Activated CD4-positive, alpha-beta T cell treated with anti-CD3 and anti-CD28 coated beads for 36 hours (primary cell): ENCODE measurements at regions not wholly inside any gene's neighbourhood (a gene's known extent, or its start where the extent isn't known, plus 50 kb on each side); places are given as distances from the start of the nearest gene placed in this dataset.

Source experiments
- ATAC-seq: fragments of 200-7000 bp; cut with Tn5 transposase; one replicate; pipeline ENCODE4 v1.10.0; 2021; ENCODE audit warnings: mild to moderate bottlenecking, moderate library complexity
- CTCF ChIA-PET: fragments of 350-600 bp; sonication (Branson Sonifier 250); formaldehyde crosslinking; loops from one replicate; lab custom pipeline; 2021; ENCODE audit warnings: antibody characterized with exemption; lab: Charles Lee
- POLR2A ChIA-PET: fragments of 350-600 bp; sonication (Branson Sonifier 250); formaldehyde crosslinking; loops from one replicate; lab custom pipeline; 2021; ENCODE audit warnings: antibody characterized with exemption, inconsistent platforms; lab: Charles Lee
- DNase-seq: peaks from one replicate; pipeline ENCODE4 v3.0.0-alpha.2; 2020
- H3K27ac Mint-ChIP-seq: one replicate; pipeline ENCODE4 v1.8.0; 2021; ENCODE audit warnings: mixed read lengths
- H3K27me3 Mint-ChIP-seq: one replicate; pipeline ENCODE4 v1.8.0; 2021; ENCODE audit warnings: mixed read lengths
- H3K36me3 Mint-ChIP-seq: one replicate; pipeline ENCODE4 v1.8.0; 2021; ENCODE audit warnings: low read depth, mixed read lengths
- H3K4me1 Mint-ChIP-seq: one replicate; pipeline ENCODE4 v1.8.0; 2021; ENCODE audit warnings: mixed read lengths
- H3K4me3 Mint-ChIP-seq: one replicate; pipeline ENCODE4 v1.8.0; 2021; ENCODE audit warnings: mild to moderate bottlenecking, moderate library complexity, mixed read lengths
- H3K9me3 Mint-ChIP-seq: one replicate; pipeline ENCODE4 v1.8.0; 2021; ENCODE audit warnings: low read depth, mixed read lengths
- intact Hi-C, 2 experiments: fragments of 100-400 bp; cut with DNase I in 1 of 2; cut with micrococcal nuclease in 1 of 2; formaldehyde crosslinking; loops; one replicate each; pipeline versions ENCODE4 v1.14.2 to v1.15.1; 2022 to 2024; cut with DNase I, micrococcal nuclease

- ATAC-seq (no peak), DNase-seq (no peak)
- Mint-ChIP-seq H3K27me3 (no peaks in the 10 kb centered on the region), H3K36me3 (no peaks in the 10 kb centered on the region), H3K9me3 (no peaks in the 10 kb centered on the region), H3K4me1 (no peaks in the 10 kb centered on the region), H3K27ac (no peak overlapping the region), H3K4me3 (no peak overlapping the region)
- POLR2A ChIA-PET = no interaction called here
- CTCF ChIA-PET = no interaction called here
- intact Hi-C loops = no loop called here
These were observed 464.6 kb upstream of the SPHKAP start for GRCh38 chr2:228646061-228646460.

DNA sequence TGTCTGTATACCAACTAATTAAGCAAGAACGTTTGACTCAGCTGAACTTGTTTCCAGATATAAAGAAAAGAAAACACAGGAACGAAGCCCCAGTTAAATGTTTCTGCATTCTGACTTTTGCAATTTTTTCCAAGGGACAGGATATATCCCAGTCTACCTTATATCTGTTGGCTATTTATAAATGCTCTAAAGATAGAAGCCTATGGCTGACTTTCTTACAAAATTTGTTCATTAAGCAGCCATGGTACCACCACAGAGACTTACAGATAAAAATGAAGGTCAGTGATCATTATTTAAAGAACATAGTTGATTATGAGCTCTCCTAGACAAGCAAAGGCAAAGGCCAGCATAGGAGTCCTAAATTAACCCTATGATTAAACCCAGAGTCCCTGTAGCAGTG lies 462.7 kb upstream of the SPHKAP start:
- Mint-ChIP-seq H3K27me3 (no peaks in the 10 kb centered on the region), H3K27ac (no peak overlapping the region), H3K36me3 (no peaks in the 10 kb centered on the region), H3K9me3 (no peaks in the 10 kb centered on the region), H3K4me3 (no peak overlapping the region), H3K4me1 (no peaks in the 10 kb centered on the region)
- ChIA-PET CTCF (no interaction called here), POLR2A (no interaction called here)
- ATAC-seq (no peak), DNase-seq (no peak)
- intact Hi-C loops = no loop called here

DNA sequence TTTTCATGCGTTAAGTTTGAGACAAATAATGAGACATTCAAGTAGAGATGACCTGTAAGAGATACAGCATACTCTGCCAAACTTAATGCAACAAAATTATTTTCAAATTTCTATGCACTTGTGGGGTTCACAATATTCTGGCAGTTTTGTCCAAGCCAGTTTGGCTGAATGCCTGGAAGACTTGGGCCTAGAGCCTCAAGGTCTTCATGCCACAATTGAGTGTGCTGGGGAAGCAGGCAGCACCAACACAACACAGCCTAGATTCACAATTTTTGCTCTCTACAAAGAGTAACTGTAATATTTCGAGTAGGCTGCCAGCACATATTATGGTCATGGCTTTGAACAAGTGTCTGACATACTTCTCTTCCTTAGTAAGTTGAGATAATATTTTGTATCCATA lies 461.4 kb upstream of the SPHKAP start:
- ChIA-PET CTCF (no interaction called here), POLR2A (no interaction called here)
- no peaks in the 10 kb centered on the region for H3K27me3 Mint-ChIP-seq
- H3K9me3 Mint-ChIP-seq = no peaks in the 10 kb centered on the region
- intact Hi-C loops = no loop called here
- no peaks in the 10 kb centered on the region for H3K36me3 Mint-ChIP-seq
- no peaks in the 10 kb centered on the region for H3K4me1 Mint-ChIP-seq
- H3K27ac Mint-ChIP-seq = no peak overlapping the region
- ATAC-seq = no peak
- H3K4me3 Mint-ChIP-seq = no peak overlapping the region
- DNase-seq = no peak

DNA sequence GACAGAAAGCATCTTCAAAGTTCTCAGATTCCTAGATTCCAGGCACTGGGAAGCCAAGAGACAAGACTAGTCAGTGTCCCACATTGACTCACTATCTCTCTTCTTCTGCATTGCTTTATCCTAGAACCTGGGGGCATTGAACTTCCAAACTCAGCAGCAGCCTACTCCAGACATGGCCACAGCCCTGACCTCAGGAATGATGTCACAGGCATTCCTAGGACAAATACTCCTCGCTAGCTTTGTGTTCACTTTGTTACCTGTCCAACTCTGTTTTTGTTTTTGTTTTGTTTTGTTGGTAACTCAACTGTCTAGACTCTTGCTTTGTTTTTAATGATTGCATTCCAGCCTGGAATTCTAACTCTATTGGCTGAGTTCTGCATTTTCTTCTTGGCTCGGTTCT lies 449.3 kb upstream of the SPHKAP start:
- CTCF ChIA-PET = no interaction called here
- ATAC-seq (no peak), DNase-seq (no peak)
- Mint-ChIP-seq H3K27me3 (no peaks in the 10 kb centered on the region), H3K36me3 (no peaks in the 10 kb centered on the region), H3K4me3 (no peak overlapping the region), H3K27ac (no peak overlapping the region), H3K9me3 (peaks cover 5% of the 10 kb centered on the region), H3K4me1 (no peaks in the 10 kb centered on the region)
- intact Hi-C loops = no loop called here
- POLR2A ChIA-PET = no interaction called here

GRCh38 chr2:228629251-228629650 lies 447.8 kb upstream of the SPHKAP start:
- Mint-ChIP-seq H3K4me1 (no peaks in the 10 kb centered on the region), H3K36me3 (no peaks in the 10 kb centered on the region), H3K4me3 (no peak overlapping the region), H3K9me3 (peaks cover 5% of the 10 kb centered on the region), H3K27me3 (no peaks in the 10 kb centered on the region), H3K27ac (no peak overlapping the region)
- ChIA-PET POLR2A (no interaction called here), CTCF (no interaction called here)
- ATAC-seq = no peak
- no peak for DNase-seq
- intact Hi-C loops = no loop called here

- intact Hi-C loops = no loop called here
- H3K27me3 Mint-ChIP-seq = no peaks in the 10 kb centered on the region
- H3K4me3 Mint-ChIP-seq = no peak overlapping the region
- H3K36me3 Mint-ChIP-seq = no peaks in the 10 kb centered on the region
- H3K27ac Mint-ChIP-seq = no peak overlapping the region
- no peaks in the 10 kb centered on the region for H3K4me1 Mint-ChIP-seq
- ChIA-PET CTCF (no interaction called here), POLR2A (no interaction called here)
- ATAC-seq (no peak), DNase-seq (no peak)
- peaks cover 5% of the 10 kb centered on the region for H3K9me3 Mint-ChIP-seq
These were observed 447.2 kb upstream of the SPHKAP start for GRCh38 chr2:228628682-228629081.

DNA sequence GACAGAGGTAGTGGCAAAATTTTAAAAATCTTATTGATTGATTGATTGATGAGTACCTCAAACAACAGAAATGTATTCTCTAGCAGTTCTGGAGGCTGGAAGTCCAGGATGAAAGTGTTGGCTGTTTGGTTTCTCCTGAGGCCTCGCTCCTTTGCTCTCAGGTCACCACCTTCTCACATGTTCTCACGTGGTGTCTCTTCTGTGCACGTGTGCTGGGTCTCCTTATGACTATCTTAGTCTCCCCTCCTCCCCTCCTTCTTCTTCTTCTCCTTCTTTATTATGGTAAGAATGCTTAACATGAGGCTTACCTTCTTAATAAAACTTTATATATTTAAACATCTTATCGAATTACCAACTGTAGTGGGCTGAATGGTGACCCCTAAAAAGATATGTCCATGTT lies 446.0 kb upstream of the SPHKAP start:
- intact Hi-C loops = no loop called here
- CTCF ChIA-PET = no interaction called here
- no peaks in the 10 kb centered on the region for H3K4me1 Mint-ChIP-seq
- H3K9me3 Mint-ChIP-seq = peaks cover 4% of the 10 kb centered on the region
- no peak overlapping the region for H3K4me3 Mint-ChIP-seq
- H3K36me3 Mint-ChIP-seq = no peaks in the 10 kb centered on the region
- H3K27ac Mint-ChIP-seq = no peak overlapping the region
- H3K27me3 Mint-ChIP-seq = no peaks in the 10 kb centered on the region
- no peak for ATAC-seq
- no peak for DNase-seq
- POLR2A ChIA-PET = no interaction called here

DNA sequence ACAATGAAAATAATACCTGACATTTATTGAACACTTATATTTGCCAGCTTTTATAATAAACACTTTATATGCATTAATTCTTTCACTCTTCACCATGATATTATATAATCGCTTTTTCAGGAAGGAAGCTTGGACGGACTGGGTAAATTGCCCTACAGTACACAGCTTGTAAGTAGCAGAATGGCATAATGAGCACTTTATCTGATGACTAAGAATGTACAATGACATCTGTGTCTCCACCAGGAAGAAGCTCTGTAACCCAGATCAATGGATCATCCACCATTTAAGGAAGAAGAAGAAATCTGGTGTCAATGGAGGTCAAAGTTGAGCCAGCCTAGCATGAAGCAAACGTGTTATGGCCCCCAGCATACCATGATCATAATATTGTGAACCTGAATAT lies 444.0 kb upstream of the SPHKAP start:
- Mint-ChIP-seq H3K9me3 (no peaks in the 10 kb centered on the region), H3K27me3 (no peaks in the 10 kb centered on the region), H3K4me1 (no peaks in the 10 kb centered on the region), H3K36me3 (no peaks in the 10 kb centered on the region), H3K4me3 (no peak overlapping the region), H3K27ac (no peak overlapping the region)
- POLR2A ChIA-PET = no interaction called here
- DNase-seq (no peak), ATAC-seq (no peak)
- CTCF ChIA-PET = no interaction called here
- intact Hi-C loops = no loop called here

DNA sequence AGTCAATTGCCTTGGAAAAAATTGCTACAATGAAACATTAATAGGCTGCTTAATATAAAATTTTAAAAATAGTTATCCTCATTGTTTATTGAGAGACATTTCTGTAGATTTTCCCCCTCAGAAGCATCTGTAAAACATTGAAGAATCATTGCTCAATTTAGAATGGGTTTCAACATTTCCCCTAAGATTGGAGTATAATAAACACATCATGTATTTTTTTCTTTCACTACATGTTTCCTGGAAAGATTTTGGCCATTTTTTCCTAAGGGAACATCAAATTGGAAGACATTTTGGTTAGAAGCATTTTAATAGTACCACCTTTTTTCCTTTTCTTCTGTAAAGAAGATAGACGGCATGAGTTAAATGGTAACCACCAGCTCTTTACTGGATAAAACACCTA lies 443.2 kb upstream of the SPHKAP start:
- no peak overlapping the region for H3K27ac Mint-ChIP-seq
- H3K4me1 Mint-ChIP-seq = no peaks in the 10 kb centered on the region
- no peak for DNase-seq
- H3K27me3 Mint-ChIP-seq = no peaks in the 10 kb centered on the region
- CTCF ChIA-PET = no interaction called here
- POLR2A ChIA-PET = no interaction called here
- no peak overlapping the region for H3K4me3 Mint-ChIP-seq
- no peaks in the 10 kb centered on the region for H3K36me3 Mint-ChIP-seq
- H3K9me3 Mint-ChIP-seq = no peaks in the 10 kb centered on the region
- intact Hi-C loops = no loop called here
- no peak for ATAC-seq

DNA sequence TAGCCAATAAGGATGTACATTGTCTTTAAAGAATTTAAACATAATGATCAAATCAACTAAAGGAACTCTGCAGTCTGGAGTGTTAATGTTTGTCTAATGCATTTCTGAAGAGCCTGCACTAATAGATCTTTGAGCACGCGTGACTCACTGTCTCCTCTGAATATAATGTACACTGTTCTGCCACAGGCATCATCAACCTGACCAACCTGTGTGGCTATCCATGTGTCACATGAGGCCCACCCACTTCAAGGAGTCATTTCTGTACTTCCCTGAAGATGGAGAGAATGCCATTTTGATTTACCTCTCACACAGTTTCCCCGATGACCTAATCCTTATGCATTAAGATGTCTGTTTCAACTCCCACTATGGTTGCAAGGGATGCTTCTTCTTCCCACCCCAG lies 434.0 kb upstream of the SPHKAP start:
- Mint-ChIP-seq H3K9me3 (peaks cover 6% of the 10 kb centered on the region), H3K4me3 (no peak overlapping the region), H3K27ac (no peak overlapping the region), H3K27me3 (no peaks in the 10 kb centered on the region), H3K36me3 (no peaks in the 10 kb centered on the region), H3K4me1 (no peaks in the 10 kb centered on the region)
- intact Hi-C loops = no loop called here
- DNase-seq (no peak), ATAC-seq (no peak)
- ChIA-PET CTCF (no interaction called here), POLR2A (no interaction called here)

GRCh38 chr2:228614741-228615140 lies 433.3 kb upstream of the SPHKAP start:
- peaks cover 6% of the 10 kb centered on the region for H3K9me3 Mint-ChIP-seq
- no peaks in the 10 kb centered on the region for H3K27me3 Mint-ChIP-seq
- no peak overlapping the region for H3K27ac Mint-ChIP-seq
- ChIA-PET POLR2A (no interaction called here), CTCF (no interaction called here)
- intact Hi-C loops = no loop called here
- DNase-seq (no peak), ATAC-seq (no peak)
- H3K36me3 Mint-ChIP-seq = no peaks in the 10 kb centered on the region
- no peaks in the 10 kb centered on the region for H3K4me1 Mint-ChIP-seq
- H3K4me3 Mint-ChIP-seq = no peak overlapping the region

- ATAC-seq (peak; percentile 79), DNase-seq (peak; percentile 15)
- Mint-ChIP-seq H3K27me3 (no peaks in the 10 kb centered on the region), H3K27ac (no peak overlapping the region), H3K9me3 (peaks cover 6% of the 10 kb centered on the region), H3K4me1 (no peaks in the 10 kb centered on the region), H3K36me3 (no peaks in the 10 kb centered on the region), H3K4me3 (no peak overlapping the region)
- CTCF ChIA-PET = no interaction called here
- POLR2A ChIA-PET = no interaction called here
- intact Hi-C loops = no loop called here
These were observed 431.8 kb upstream of the SPHKAP start for GRCh38 chr2:228613133-228613850.

GRCh38 chr2:228611171-228611570 lies 429.7 kb upstream of the SPHKAP start:
- ChIA-PET CTCF (no interaction called here), POLR2A (no interaction called here)
- no peak for ATAC-seq
- no peak overlapping the region for H3K4me3 Mint-ChIP-seq
- no peaks in the 10 kb centered on the region for H3K36me3 Mint-ChIP-seq
- H3K27me3 Mint-ChIP-seq = no peaks in the 10 kb centered on the region
- H3K9me3 Mint-ChIP-seq = peaks cover 6% of the 10 kb centered on the region
- intact Hi-C loops = no loop called here
- no peaks in the 10 kb centered on the region for H3K4me1 Mint-ChIP-seq
- no peak for DNase-seq
- H3K27ac Mint-ChIP-seq = no peak overlapping the region
